Prostate gland (tissue), 2 donors: ENCODE measurements at regions not wholly inside any gene's neighbourhood (a gene's known extent, or its start where the extent isn't known, plus 50 kb on each side); places are given as distances from the start of the nearest gene placed in this dataset.

Experiments
- POLR2AphosphoS5 ChIP-seq: sonication (generic); formaldehyde crosslinking; IDR thresholded peaks from one replicate; pipeline ENCODE4 v1.6.1; 2017; ENCODE audit warnings: antibody characterized with exemption
- TF ChIP-seq, protein P1 (sequence below), 4 experiments: fragments of 200-600 bp in 2 of 4; fragments of 450-650 bp in 2 of 4; sonication (generic) in 2 of 4; IDR thresholded peaks; 1 replicate in 3 of 4; 2 replicates in 1 of 4; pipeline ENCODE4 v1.5.1; 2016 to 2019; ENCODE audit warnings: antibody characterized with exemption in 4 of 4, mild to moderate bottlenecking in 2 of 4, moderate library complexity in 2 of 4

DNA sequence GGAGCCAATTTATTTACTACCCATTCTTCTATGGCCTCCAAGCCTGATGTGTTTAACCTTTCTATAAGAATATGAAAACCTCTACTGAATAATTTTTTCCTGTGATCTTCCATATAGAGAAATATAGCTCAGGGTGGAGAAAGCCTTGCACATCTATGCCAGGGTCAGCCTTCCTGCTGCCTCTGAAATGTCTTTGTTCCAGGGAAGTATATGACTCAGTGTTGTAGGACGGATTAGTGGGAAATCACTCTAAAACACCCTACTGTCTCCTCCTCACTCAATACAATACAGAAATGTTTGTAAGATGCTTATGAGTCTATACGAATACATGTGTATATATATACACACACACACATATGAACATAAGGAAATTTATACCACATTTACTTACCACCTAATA lies 1044.9 kb downstream of the BRINP3 start:
- TF ChIP-seq, protein P1, sequence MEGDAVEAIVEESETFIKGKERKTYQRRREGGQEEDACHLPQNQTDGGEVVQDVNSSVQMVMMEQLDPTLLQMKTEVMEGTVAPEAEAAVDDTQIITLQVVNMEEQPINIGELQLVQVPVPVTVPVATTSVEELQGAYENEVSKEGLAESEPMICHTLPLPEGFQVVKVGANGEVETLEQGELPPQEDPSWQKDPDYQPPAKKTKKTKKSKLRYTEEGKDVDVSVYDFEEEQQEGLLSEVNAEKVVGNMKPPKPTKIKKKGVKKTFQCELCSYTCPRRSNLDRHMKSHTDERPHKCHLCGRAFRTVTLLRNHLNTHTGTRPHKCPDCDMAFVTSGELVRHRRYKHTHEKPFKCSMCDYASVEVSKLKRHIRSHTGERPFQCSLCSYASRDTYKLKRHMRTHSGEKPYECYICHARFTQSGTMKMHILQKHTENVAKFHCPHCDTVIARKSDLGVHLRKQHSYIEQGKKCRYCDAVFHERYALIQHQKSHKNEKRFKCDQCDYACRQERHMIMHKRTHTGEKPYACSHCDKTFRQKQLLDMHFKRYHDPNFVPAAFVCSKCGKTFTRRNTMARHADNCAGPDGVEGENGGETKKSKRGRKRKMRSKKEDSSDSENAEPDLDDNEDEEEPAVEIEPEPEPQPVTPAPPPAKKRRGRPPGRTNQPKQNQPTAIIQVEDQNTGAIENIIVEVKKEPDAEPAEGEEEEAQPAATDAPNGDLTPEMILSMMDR (IDR thresholded peaks at IDR 0.05), result no peak
- TF ChIP-seq POLR2AphosphoS5, result no peak
